HG02798 (cell line): ENCODE measurements at regions not wholly inside any gene's neighbourhood (a gene's known extent, or its start where the extent isn't known, plus 50 kb on each side); places are given as distances from the start of the nearest gene placed in this dataset.
"Not testable (repeated sequence)": the region's sequence is repeated elsewhere in the genome, so short reads cannot be mapped to it uniquely, and the experiment has no call there.

ENCODE experiments used
- ATAC-seq: cut with Tn5 transposase; IDR thresholded peaks from one replicate; pipeline ENCODE4 v1.9.1; 2021; ENCODE audit warnings: mild to moderate bottlenecking; ENCODE audit not compliant: unreplicated experiment, poor library complexity

- ATAC-seq, result no peak
These were observed 62.9 kb downstream of the GLRX5 start for GRCh38 chr14:95597784-95598211.

GRCh38 chr14:95601650-95602049 lies 66.8 kb downstream of the GLRX5 start:
- ATAC-seq, result no peak

GRCh38 chr14:95603415-95603814 lies 68.6 kb downstream of the GLRX5 start:
- ATAC-seq, result no peak

- no peak for ATAC-seq
These were observed 71.4 kb downstream of the GLRX5 start for GRCh38 chr14:95606266-95606665.

- ATAC-seq, result no peak
These were observed 73.9 kb downstream of the GLRX5 start for GRCh38 chr14:95608637-95609235.

GRCh38 chr14:95609398-95609990 lies 74.6 kb downstream of the GLRX5 start:
- no peak for ATAC-seq

GRCh38 chr14:95611293-95611880 lies 74.8 kb upstream of the TCL1B start:
- ATAC-seq, result peak; percentile 49

GRCh38 chr14:95614349-95614748 lies 71.9 kb upstream of the TCL1B start:
- no peak for ATAC-seq

GRCh38 chr14:95616745-95617144 lies 69.5 kb upstream of the TCL1B start:
- no peak for ATAC-seq

GRCh38 chr14:95619785-95620417 lies 66.3 kb upstream of the TCL1B start:
- no peak for ATAC-seq

- no peak for ATAC-seq
These were observed 65.6 kb upstream of the TCL1B start for GRCh38 chr14:95620659-95621059.

GRCh38 chr14:95623195-95623594 lies 63.0 kb upstream of the TCL1B start:
- ATAC-seq, result no peak

- ATAC-seq, result not testable (repeated sequence)
These were observed 60.5 kb upstream of the TCL1B start for GRCh38 chr14:95625710-95626109.

GRCh38 chr14:95635051-95635450 lies 51.2 kb upstream of the TCL1B start:
- ATAC-seq, result no peak
